Mesenchymal stem cell (in vitro differentiated cells and primary cell): ENCODE measurements at regions not wholly inside any gene's neighbourhood (a gene's known extent, or its start where the extent isn't known, plus 50 kb on each side); places are given as distances from the start of the nearest gene placed in this dataset.

Experiments used
- DNase-seq: peaks from one replicate; pipeline ENCODE4 v3.0.0-alpha.2; 2013
- H2AFZ ChIP-seq: one replicate; pipeline ENCODE4 v1.6.1; 2013; ENCODE audit warnings: low read depth, mild to moderate bottlenecking, control low read depth, inconsistent platforms, low read length, moderate library complexity
- H2AK5ac ChIP-seq: 2 replicates; pipeline ENCODE4 v1.6.1; 2013; ENCODE audit warnings: low read length, moderate library complexity, mild to moderate bottlenecking, inconsistent platforms; ENCODE audit not compliant: severe bottlenecking
- H2BK120ac ChIP-seq: one replicate; pipeline ENCODE4 v1.6.1; 2013; ENCODE audit warnings: low read depth, mild to moderate bottlenecking, inconsistent platforms, low read length, moderate library complexity
- H2BK12ac ChIP-seq, 2 experiments: one replicate each; pipeline ENCODE4 v1.6.1; 2013; ENCODE audit warnings: inconsistent platforms in 2 of 2, low read length in 2 of 2, mild to moderate bottlenecking in 2 of 2, moderate library complexity in 2 of 2, control low read depth in 1 of 2
- H2BK15ac ChIP-seq: one replicate; pipeline ENCODE4 v1.6.1; 2013; ENCODE audit warnings: mild to moderate bottlenecking, low read depth, inconsistent platforms; ENCODE audit not compliant: poor library complexity, severe bottlenecking
- H2BK5ac ChIP-seq: 2 replicates; pipeline ENCODE4 v1.6.1; 2013; ENCODE audit warnings: low read depth, mild to moderate bottlenecking, low read length, control low read depth, inconsistent platforms; ENCODE audit not compliant: poor library complexity, severe bottlenecking
- H3K14ac ChIP-seq, 2 experiments: one replicate each; pipeline ENCODE4 v1.6.1; 2013; ENCODE audit warnings: inconsistent platforms in 2 of 2, low read length in 2 of 2, control low read depth in 1 of 2, mild to moderate bottlenecking in 1 of 2, moderate library complexity in 1 of 2
- H3K18ac ChIP-seq, 2 experiments: one replicate each; pipeline ENCODE4 v1.6.1; 2013; ENCODE audit warnings: inconsistent platforms in 2 of 2, low read length in 2 of 2, control low read depth in 1 of 2, low read depth in 1 of 2, mild to moderate bottlenecking in 1 of 2
- H3K23ac ChIP-seq, 2 experiments: one replicate each; pipeline ENCODE4 v1.6.1; 2013; ENCODE audit warnings: inconsistent platforms in 2 of 2, low read length in 2 of 2, mild to moderate bottlenecking in 2 of 2, moderate library complexity in 2 of 2, control low read depth in 1 of 2
- H3K27ac ChIP-seq: 2 replicates; pipeline ENCODE4 v1.5.1; 2013; ENCODE audit warnings: mild to moderate bottlenecking, moderate library complexity, low read length, control low read depth, inconsistent platforms; ENCODE audit not compliant: poor library complexity, severe bottlenecking
- H3K27me3 ChIP-seq, 2 experiments: 2 replicates each; pipeline versions ENCODE4 v1.6.1 to v1.7.0; 2013; ENCODE audit warnings: low read length in 2 of 2, mild to moderate bottlenecking in 2 of 2, moderate library complexity in 2 of 2, control low read depth in 1 of 2, inconsistent platforms in 1 of 2; ENCODE audit not compliant: control insufficient read depth in 1 of 2, insufficient read depth in 1 of 2
- H3K36me3 ChIP-seq, 2 experiments: 2 replicates each; pipeline versions ENCODE4 v1.6.1 to v1.7.0; 2013; ENCODE audit warnings: low read length in 2 of 2, control low read depth in 1 of 2, inconsistent platforms in 1 of 2, low read depth in 1 of 2, mild to moderate bottlenecking in 1 of 2; ENCODE audit not compliant: insufficient read depth in 2 of 2, control insufficient read depth in 1 of 2
- H3K4ac ChIP-seq, 2 experiments: one replicate each; pipeline ENCODE4 v1.6.1; 2013; ENCODE audit warnings: inconsistent platforms in 2 of 2, low read length in 2 of 2, mild to moderate bottlenecking in 2 of 2, moderate library complexity in 2 of 2, control low read depth in 1 of 2, low read depth in 1 of 2
- H3K4me1 ChIP-seq: 2 replicates; pipeline ENCODE4 v1.6.1; 2013; ENCODE audit warnings: low read depth, low read length, control low read depth; ENCODE audit not compliant: control insufficient read depth, insufficient read depth
- H3K4me2 ChIP-seq: 2 replicates; pipeline ENCODE4 v1.6.1; 2013; ENCODE audit warnings: low read length, mild to moderate bottlenecking, inconsistent platforms; ENCODE audit not compliant: poor library complexity, severe bottlenecking
- H3K4me3 ChIP-seq, 2 experiments: 2 replicates each; pipeline versions ENCODE4 v1.5.1 to v1.7.0; 2013; ENCODE audit warnings: low read length in 2 of 2, mild to moderate bottlenecking in 2 of 2, control low read depth in 1 of 2, low read depth in 1 of 2; ENCODE audit not compliant: insufficient read depth in 1 of 2
- H3K79me1 ChIP-seq: replicated peaks from 2 replicates; pipeline ENCODE4 v1.6.1; 2013; ENCODE audit warnings: mild to moderate bottlenecking, control low read depth, low read length, inconsistent platforms; ENCODE audit not compliant: poor library complexity, severe bottlenecking
- H3K9ac ChIP-seq: 2 replicates; pipeline ENCODE4 v1.7.0; 2013; ENCODE audit warnings: mild to moderate bottlenecking, low read length, moderate library complexity
- H3K9me3 ChIP-seq: 2 replicates; pipeline ENCODE4 v1.7.0; 2013; ENCODE audit warnings: mild to moderate bottlenecking, low read length; ENCODE audit not compliant: control insufficient read depth
- H4K8ac ChIP-seq: one replicate; pipeline ENCODE4 v1.6.1; 2013; ENCODE audit warnings: inconsistent platforms, mild to moderate bottlenecking, low read length, moderate library complexity
- H4K91ac ChIP-seq: one replicate; pipeline ENCODE4 v1.6.1; 2013; ENCODE audit warnings: mild to moderate bottlenecking, low read length, inconsistent platforms
- WGBS: methylation state at CpG from one replicate; pipeline ENCODE4 v1.1.7; 2013; ENCODE audit warnings: mixed read lengths; 5-methylcytosine and 5-hydroxymethylcytosine counted together

DNA sequence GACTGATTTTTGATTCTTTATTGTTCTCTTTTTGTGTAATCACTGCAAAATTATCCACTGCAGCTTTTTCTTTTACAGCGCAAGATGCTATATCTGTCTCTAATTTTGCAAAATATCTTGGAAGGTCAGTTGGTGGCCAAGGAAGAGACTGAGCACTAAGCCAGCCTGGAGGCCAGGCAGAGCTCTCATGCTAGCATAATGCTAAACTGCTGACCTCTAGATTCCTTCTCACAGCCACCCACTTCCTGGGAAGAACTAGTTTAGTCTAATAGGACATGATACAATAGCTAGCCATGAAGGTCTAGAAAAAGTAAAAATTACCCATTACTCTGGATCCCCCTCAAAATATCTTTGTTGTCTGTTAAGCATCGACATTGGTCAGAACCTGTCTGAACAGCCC, 227.2 kb upstream of the ARHGAP20 start:
- H2BK5ac ChIP-seq, result no peak overlapping the region
- no peak overlapping the region for H2BK120ac ChIP-seq
- no peak overlapping the region for H3K4me3 ChIP-seq
- no peaks in the 10 kb centered on the region for H3K36me3 ChIP-seq
- H3K4ac ChIP-seq, result no peak overlapping the region
- no peak overlapping the region for H2BK12ac ChIP-seq
- H4K8ac ChIP-seq, result no peak overlapping the region
- no peak overlapping the region for H3K14ac ChIP-seq
- no peaks in the 10 kb centered on the region for H3K9me3 ChIP-seq
- H3K9ac ChIP-seq, result no peak overlapping the region
- H2AK5ac ChIP-seq, result no peak overlapping the region
- H3K4me1 ChIP-seq, result no peaks in the 10 kb centered on the region
- no peak overlapping the region for H3K18ac ChIP-seq
- H2BK15ac ChIP-seq, result no peak overlapping the region
- H3K27ac ChIP-seq, result no peak overlapping the region
- no peaks in the 10 kb centered on the region for H3K79me1 ChIP-seq
- H3K4me2 ChIP-seq, result no peak overlapping the region
- no peak overlapping the region for H4K91ac ChIP-seq
- no peak overlapping the region for H3K23ac ChIP-seq
- no peak overlapping the region for H2AFZ ChIP-seq
- 70% methylated on average over 1 of the region's 2 CpGs for WGBS
- H3K27me3 ChIP-seq, result no peaks in the 10 kb centered on the region
- no peak for DNase-seq

DNA sequence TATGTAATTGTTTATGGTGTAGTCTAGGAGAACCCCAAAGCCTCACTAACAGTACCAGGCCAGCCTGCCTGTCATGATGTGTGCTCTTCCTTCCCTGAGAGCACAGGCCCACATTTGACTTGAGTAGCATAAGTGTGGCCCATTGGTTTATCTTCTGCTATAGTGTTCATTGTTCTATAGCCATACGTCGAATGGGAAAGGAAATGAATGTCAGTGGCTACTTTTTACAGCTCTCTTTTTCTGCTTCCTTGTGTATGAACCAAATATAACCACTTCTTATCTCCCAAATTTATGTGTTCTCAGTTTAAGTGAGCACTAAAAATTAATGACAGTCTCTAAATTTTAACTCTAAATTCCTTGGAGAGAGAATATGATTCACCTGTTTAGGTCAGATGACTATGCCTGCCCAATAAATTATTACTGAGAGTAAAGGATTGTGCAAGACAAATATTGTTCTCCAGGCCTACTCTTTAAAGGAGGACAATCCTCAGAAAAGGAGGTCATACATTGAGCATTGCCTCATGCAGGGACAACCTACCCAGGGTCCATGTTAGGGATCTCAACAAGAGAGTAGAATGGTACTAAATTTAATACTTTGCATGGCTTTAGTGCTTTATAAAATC, 222.9 kb upstream of the ARHGAP20 start:
- Histone ChIP-seq H3K23ac (no peak overlapping the region), H3K27ac (no peak overlapping the region), H3K14ac (no peak overlapping the region), H3K4me2 (no peak overlapping the region), H3K4me1 (no peaks in the 10 kb centered on the region), H3K4me3 (no peak overlapping the region), H3K79me1 (no peaks in the 10 kb centered on the region), H3K36me3 (no peaks in the 10 kb centered on the region), H3K9me3 (no peaks in the 10 kb centered on the region), H3K18ac (no peak overlapping the region), H2AK5ac (no peak overlapping the region), H2BK12ac (no peak overlapping the region), H2AFZ (no peak overlapping the region), H2BK15ac (no peak overlapping the region), H3K4ac (no peak overlapping the region), H4K8ac (no peak overlapping the region), H2BK5ac (no peak overlapping the region), H4K91ac (no peak overlapping the region), H2BK120ac (no peak overlapping the region), H3K27me3 (no peaks in the 10 kb centered on the region), H3K9ac (no peak overlapping the region)
- WGBS, result 75% methylated on average over 2 of the region's 2 CpGs
- no peak for DNase-seq

DNA sequence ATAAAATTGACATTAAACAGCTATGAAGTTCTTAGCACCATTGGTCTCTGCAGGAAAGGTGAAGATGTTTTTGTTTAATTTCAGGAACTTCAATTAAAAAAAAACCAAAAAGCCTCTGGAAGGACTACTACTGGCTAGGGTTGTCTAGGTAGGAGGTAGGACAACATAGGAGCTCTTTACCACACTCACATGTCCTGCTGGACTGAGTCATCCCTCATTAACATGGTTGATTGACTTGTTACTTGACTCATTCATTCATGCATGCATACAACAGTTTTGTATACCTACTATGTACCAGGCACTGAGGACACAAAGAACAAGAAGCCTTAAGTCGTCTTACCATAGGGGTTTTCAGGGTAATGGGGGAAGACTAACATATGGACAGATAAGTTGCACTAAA, 216.9 kb upstream of the ARHGAP20 start:
- H3K9ac ChIP-seq, result no peak overlapping the region
- no peak overlapping the region for H4K8ac ChIP-seq
- DNase-seq, result no peak
- no peaks in the 10 kb centered on the region for H3K36me3 ChIP-seq
- no peak overlapping the region for H2AK5ac ChIP-seq
- H3K27ac ChIP-seq, result no peak overlapping the region
- H2BK120ac ChIP-seq, result no peak overlapping the region
- no peak overlapping the region for H3K23ac ChIP-seq
- H3K4me3 ChIP-seq, result no peak overlapping the region
- no peak overlapping the region for H3K18ac ChIP-seq
- H2BK5ac ChIP-seq, result no peak overlapping the region
- H3K14ac ChIP-seq, result no peak overlapping the region
- H3K4me2 ChIP-seq, result no peak overlapping the region
- 56% methylated on average over 1 of the region's 1 CpG for WGBS
- no peaks in the 10 kb centered on the region for H3K79me1 ChIP-seq
- H3K4ac ChIP-seq, result no peak overlapping the region
- H3K4me1 ChIP-seq, result no peaks in the 10 kb centered on the region
- H3K9me3 ChIP-seq, result no peaks in the 10 kb centered on the region
- no peak overlapping the region for H2AFZ ChIP-seq
- H3K27me3 ChIP-seq, result no peaks in the 10 kb centered on the region
- H4K91ac ChIP-seq, result no peak overlapping the region
- no peak overlapping the region for H2BK15ac ChIP-seq
- H2BK12ac ChIP-seq, result no peak overlapping the region

DNA sequence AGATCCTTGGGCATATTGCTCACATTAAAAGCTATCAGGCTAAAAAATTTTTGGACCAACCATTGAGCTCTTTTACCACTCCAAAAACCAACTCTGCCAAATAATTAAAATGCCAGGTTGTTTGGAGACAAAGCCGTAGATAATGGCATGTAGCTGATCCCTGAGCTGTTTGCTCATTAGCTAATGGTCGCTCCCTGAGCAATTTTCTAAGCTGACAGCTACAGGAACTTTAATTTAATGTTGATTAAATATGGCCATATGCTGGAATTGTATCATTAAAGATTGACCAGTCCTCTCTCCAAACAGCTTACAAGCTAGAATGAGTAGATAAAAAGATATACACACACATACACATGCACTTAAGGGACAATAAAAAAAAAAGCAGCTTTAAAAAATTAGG, 216.2 kb upstream of the ARHGAP20 start:
- Histone ChIP-seq H3K4me2 (no peak overlapping the region), H3K79me1 (no peaks in the 10 kb centered on the region), H2AFZ (no peak overlapping the region), H2BK15ac (no peak overlapping the region), H3K4me1 (no peaks in the 10 kb centered on the region), H3K9ac (no peak overlapping the region), H3K9me3 (no peaks in the 10 kb centered on the region), H2BK120ac (no peak overlapping the region), H2AK5ac (no peak overlapping the region), H3K36me3 (no peaks in the 10 kb centered on the region), H3K4ac (no peak overlapping the region), H4K8ac (no peak overlapping the region), H2BK12ac (no peak overlapping the region), H3K14ac (no peak overlapping the region), H3K4me3 (no peak overlapping the region), H3K18ac (no peak overlapping the region), H4K91ac (no peak overlapping the region), H3K23ac (no peak overlapping the region), H3K27me3 (no peaks in the 10 kb centered on the region), H2BK5ac (no peak overlapping the region), H3K27ac (no peak overlapping the region)
- WGBS, result 90% methylated on average over 2 of the region's 2 CpGs
- DNase-seq, result no peak
